Retinal pigment epithelial cell (primary cell): ENCODE measurements at regions not wholly inside any gene's neighbourhood (a gene's known extent, or its start where the extent isn't known, plus 50 kb on each side); places are given as distances from the start of the nearest gene placed in this dataset.

Source experiments
- DNase-seq: peaks from one replicate; pipeline ENCODE4 v3.0.0-alpha.2; 2010; ENCODE audit warnings: low read depth
- H3K4me3 ChIP-seq: 2 replicates; pipeline ENCODE4 v1.5.1; 2011; ENCODE audit warnings: mild to moderate bottlenecking, low read length, control low read depth, moderate library complexity
- CTCF ChIP-seq: conservative IDR thresholded peaks from 2 replicates; pipeline ENCODE4 v1.5.1; 2011; ENCODE audit warnings: low read depth, low read length, control low read depth, inconsistent platforms

GRCh38 chr7:98459529-98459928, 58.6 kb upstream of the BAIAP2L1 start:
- H3K4me3 ChIP-seq = no peak overlapping the region
- DNase-seq = no peak
- TF ChIP-seq CTCF = no peak

GRCh38 chr7:98458090-98458875, 57.4 kb upstream of the BAIAP2L1 start:
- no peak for TF ChIP-seq CTCF

GRCh38 chr7:98456866-98457265, 56.0 kb upstream of the BAIAP2L1 start:
- DNase-seq = no peak
- TF ChIP-seq CTCF = no peak
- H3K4me3 ChIP-seq = no peak overlapping the region

More at GRCh38 chr7:98458090-98458875, 57.4 kb upstream of the BAIAP2L1 start:
- DNase-seq = no peak
- H3K4me3 ChIP-seq = no peak overlapping the region

- no peak overlapping the region for H3K4me3 ChIP-seq
- DNase-seq = no peak
- TF ChIP-seq CTCF = no peak
These were observed 51.9 kb upstream of the BAIAP2L1 start for GRCh38 chr7:98452791-98453190.
